ENCODE measurements at regions not wholly inside any gene's neighbourhood (a gene's known extent, or its start where the extent isn't known, plus 50 kb on each side); places are given as distances from the start of the nearest gene placed in this dataset.

DNA sequence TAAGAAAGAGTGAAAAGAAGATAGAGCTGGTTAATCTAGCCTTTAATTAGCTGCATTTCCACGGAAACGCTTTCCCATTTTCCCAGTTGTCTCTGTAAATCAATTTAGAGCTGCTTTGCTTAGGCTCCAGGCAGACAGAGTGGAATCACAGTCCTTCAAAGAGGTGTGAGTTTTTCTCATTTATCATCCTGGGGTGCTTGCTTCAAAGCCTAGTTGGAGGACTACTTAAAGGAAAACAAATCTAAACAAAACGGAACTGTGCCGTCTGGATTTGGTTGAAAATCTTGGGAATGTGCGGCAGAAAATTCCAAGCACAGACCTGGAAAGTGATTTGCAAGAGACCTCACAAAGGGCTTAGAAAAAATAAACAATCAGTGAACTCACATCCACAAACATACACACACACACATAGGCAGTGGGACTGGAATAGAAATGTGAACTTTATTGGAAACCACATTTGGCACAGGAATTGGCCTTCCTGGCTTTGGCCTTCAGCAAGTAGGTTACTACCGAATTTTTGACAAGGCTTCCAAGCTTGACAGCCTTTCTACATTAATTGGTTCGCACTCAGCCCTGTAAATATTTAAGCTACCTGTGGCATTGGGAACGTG is 235.2 kb upstream of the SLC24A2 start:
- TF ChIP-seq POLR2A (IDR thresholded peaks at IDR 0.05; ENCODE audit: low read depth, low read length), result no peak
- FAIRE-seq (no peak), DNase-seq (ENCODE audit: insufficient read length, low spot score) (no peak)

DNA sequence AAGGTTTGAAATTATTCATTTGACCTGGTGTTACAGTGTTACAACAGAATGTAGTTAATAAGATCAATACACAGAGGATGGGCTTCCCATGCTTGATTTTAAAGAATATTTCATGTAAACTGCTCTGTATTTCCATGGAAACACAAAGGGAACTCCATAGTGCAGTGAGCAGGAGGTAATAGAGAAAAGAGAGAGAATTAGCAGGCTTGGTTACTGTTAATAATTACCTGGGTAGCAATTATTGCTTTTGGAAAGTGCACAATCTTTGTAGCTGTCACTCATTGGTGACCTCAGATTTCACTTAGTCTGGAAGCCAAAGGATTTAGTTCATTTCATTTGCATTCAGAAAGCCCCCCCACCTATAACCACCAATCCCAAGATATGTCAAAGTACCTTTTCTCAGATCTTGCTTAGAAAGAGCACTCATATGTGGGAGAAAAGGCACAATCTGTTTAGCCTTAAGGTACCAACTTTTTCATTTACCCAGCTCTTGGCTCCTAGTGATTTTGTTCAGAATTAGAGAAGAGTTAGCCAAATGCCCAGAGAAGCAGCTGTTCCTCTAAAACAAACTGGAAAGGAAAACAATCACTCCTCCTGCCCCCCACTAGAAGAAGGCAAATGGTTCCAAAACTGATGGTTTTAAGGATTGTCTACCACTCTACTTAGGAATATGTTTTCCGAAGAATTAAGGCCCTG is 234.5 kb upstream of the SLC24A2 start:
- no peak for DNase-seq (ENCODE audit: insufficient read length, low spot score)
- no peak for FAIRE-seq
- TF ChIP-seq POLR2A (IDR thresholded peaks at IDR 0.05; ENCODE audit: low read depth, low read length), result no peak

DNA sequence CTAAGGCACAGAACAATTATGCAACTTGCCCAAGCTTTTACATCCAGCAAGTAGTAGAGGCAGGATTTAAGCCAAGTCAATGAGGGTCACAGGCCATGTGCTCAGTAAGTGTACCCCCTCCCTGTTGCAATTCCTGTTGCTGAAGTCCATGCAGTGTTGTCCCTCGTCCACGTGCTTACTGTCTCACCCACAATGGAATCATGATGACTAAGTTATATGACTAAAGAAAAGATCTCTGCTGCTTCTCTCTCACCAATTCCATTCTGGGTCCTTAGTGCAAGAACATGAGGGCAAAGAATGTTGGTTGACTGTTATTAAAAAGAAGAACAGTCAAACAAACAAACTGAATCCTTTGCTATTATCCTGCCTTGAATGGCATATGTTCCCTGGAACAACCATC is 233.6 kb upstream of the SLC24A2 start:
- DNase-seq (ENCODE audit: insufficient read length, low spot score) (no peak), FAIRE-seq (peak; percentile 95)
- no peak for TF ChIP-seq POLR2A (IDR thresholded peaks at IDR 0.05; ENCODE audit: low read depth, low read length)

DNA sequence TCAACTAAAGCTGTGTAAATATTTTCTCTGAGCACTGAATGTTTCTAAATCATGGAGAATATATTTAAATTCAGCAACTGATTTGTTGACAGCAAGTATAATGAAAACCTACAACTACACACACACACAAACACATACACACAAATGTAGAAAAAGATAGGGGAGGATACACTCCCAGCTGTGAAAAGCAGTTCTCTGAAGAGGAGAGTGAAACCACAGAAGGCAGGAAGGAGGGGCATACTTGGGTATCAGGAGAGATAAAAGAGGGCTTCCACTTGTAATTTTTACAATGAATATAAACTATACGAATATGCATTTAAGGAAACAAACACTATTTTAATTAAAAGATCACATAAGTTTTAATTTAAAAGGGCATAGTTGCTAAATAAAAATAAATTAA is 227.8 kb upstream of the SLC24A2 start:
- FAIRE-seq, result no peak
- DNase-seq (ENCODE audit: insufficient read length, low spot score), result no peak
- no peak for TF ChIP-seq POLR2A (IDR thresholded peaks at IDR 0.05; ENCODE audit: low read depth, low read length)

DNA sequence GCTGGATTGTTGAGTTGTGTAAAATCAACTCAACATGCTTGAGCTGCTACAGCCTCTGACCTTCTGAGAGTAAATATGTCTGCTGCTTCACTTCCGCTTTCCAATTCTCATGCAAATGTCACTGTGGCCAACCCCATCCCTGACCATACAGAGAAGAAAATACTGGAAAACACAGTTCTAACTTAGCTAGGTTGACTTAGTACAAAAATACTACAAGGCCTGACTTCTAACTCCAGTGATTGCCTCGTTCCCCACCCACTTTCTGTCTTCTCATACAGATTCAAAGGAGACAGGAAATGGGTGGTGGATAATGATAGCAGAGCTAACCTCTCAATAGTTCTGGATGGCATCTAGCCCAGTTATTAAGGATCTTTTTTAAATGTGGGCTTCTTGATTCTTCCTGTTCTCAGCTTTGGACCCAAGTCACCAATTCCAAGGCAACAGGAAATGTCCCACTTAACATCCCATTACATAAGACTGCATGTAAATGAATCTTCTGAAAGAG is 226.6 kb upstream of the SLC24A2 start:
- no peak for TF ChIP-seq POLR2A (IDR thresholded peaks at IDR 0.05; ENCODE audit: low read depth, low read length)
- no peak for DNase-seq (ENCODE audit: insufficient read length, low spot score)
- FAIRE-seq, result no peak

DNA sequence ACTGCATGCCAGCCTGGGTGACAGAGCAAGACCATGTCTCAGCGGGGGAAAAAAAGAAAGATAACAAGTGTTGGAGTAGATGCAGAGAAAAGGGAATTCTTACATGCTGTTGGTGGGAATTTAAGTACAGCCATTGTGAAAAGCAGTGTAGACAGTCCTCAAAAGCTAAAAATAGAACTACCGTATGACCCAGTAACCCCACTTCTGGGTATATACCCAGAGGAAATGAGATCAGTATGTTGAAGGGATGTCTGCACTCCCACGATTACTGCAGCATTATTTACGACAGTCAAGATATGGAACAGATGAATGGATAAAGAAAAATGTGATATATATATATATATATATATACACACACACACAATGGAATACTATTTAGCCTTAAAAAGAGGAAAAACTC is 225.3 kb upstream of the SLC24A2 start:
- no peak for TF ChIP-seq POLR2A (IDR thresholded peaks at IDR 0.05; ENCODE audit: low read depth, low read length)
- FAIRE-seq (no peak), DNase-seq (ENCODE audit: insufficient read length, low spot score) (no peak)

DNA sequence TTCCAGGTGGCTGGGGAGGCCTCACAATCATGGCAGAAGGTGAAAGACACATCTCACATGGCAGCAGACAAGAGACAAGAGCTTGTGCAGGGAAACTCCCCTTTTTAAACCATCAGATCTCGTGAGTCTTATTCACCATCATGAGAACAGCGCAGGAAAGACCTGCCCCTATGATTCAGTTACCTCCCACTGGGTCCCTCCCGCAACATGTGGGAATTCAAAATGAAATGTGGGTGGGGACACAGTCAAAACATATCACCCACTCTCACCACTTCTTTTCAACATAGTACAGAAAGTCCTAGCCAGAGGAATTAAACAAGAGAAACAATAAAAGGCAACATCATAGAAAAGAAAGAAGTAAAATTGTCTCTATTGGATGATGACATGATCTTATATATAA is 223.4 kb upstream of the SLC24A2 start:
- FAIRE-seq (no peak), DNase-seq (ENCODE audit: insufficient read length, low spot score) (no peak)
- TF ChIP-seq POLR2A (IDR thresholded peaks at IDR 0.05; ENCODE audit: low read depth, low read length), result no peak

DNA sequence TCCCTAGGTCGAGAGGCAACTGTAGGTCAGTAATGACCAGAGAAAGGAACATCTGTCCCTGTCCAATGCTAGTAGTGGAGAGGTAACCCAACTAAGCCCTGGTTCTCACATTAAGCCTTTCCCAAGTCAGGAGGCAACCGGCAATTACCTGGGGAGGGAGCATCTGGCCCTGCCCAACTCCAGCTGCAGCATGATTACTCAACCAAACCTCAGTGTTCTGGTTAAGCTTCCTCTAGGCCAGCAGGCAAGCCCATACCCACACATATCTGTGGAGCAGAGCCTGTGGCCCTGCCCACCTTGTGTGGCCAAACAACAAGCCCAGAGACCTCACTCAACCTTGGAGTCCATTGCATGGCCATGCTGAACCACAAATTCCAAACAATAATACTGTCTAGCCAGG is 220.8 kb upstream of the SLC24A2 start:
- FAIRE-seq (no peak), DNase-seq (ENCODE audit: insufficient read length, low spot score) (no peak)
- no peak for TF ChIP-seq POLR2A (IDR thresholded peaks at IDR 0.05; ENCODE audit: low read depth, low read length)

DNA sequence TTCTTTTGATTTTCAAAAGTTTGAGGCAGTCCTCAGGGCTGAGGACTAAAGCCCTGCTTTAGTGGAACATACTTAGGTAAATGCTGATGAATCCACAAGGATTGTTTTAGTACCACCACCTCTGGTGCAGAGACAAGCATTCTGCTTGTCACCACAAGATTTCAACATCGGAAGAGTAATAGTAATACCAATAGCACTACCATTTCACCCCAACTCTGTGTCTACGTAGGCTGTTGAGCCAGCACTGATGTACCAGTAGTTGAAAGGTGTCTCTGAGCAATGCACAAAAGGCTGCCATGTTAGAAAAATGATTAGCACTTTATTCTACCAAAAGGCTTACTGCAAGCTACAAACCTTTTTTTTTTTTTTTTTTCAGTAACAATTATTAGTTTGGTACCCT is 213.2 kb upstream of the SLC24A2 start:
- FAIRE-seq (no peak), DNase-seq (ENCODE audit: insufficient read length, low spot score) (no peak)
- TF ChIP-seq POLR2A (IDR thresholded peaks at IDR 0.05; ENCODE audit: low read depth, low read length), result no peak

DNA sequence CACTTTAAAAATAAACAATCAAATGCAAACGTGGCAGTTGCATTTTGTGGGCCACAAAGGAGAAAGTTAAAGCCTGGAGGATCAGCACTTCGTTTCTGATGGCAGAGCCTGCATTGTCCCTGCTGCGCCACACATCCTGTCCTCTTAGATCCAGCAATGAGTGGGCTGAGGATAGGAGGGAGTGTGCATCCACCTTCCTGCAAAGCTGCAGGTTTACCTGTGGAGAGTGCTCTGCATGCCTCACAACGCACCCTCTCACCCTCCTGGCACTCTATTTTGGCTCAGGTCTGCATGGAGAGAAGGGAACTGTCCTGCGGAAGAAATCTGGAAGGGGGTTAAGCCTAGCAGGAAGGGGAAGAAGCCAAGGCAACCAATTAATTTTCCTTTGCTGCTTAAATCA is 212.2 kb upstream of the SLC24A2 start:
- TF ChIP-seq POLR2A (IDR thresholded peaks at IDR 0.05; ENCODE audit: low read depth, low read length), result no peak
- FAIRE-seq (no peak), DNase-seq (ENCODE audit: insufficient read length, low spot score) (no peak)

DNA sequence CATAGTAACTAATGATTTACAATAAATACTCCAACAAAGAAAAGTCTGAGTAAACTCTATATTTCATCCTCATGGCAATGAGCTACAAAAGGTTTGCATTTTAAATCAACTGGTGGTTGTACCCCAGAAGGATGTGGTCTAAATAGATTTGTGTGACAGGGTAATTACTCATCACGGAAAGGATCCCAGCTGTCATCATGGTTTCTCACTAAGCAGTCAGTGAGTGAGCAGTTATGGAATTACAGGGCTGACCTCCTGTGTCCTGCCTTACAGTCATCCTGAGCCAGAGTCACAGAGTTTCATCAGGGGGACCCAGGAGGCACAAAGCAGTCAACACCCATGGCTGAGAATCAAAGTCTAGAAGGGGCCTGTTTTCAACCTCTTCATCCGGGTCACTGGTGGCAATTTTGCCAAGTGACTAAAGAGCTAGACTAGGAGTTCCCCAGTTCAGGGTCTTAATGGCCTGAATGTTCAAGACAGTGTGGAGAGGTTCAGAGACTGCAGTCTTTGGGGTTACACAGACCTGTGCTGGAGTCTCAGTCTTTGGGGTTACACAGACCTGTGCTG is 210.7 kb upstream of the SLC24A2 start:
- no peak for TF ChIP-seq POLR2A (IDR thresholded peaks at IDR 0.05; ENCODE audit: low read depth, low read length)
- peak; percentile 100 for FAIRE-seq
- peak; percentile 45 for DNase-seq (ENCODE audit: insufficient read length, low spot score)

DNA sequence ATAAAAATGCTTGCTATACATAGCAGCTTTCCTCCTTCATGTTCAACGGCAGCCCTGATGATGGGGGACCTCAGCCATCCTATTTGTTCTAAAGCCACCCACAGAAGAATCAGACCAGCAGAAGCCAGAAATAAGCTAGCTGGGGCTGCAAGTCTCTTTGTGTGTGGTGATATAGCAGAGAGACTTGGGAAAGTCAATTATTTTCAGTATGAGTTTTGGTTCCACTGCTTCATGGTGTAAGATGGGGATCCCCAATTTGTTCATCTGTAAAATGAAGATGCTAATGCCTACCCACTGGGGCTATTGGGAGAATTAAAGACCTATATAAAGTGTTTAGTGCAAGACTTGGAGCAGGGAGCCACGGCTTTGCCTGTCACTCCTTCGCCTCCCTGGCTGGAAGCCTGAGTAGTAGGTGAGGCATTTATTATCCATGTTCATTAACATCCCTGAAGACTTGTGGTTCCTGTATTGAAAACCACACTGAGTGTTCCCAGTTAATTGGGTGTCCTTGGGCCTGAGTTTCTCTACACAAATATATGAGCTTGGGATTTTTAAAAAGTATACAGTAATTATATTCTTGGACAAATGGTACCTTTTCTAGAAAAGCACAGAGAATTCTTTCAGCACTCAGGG is 210.1 kb upstream of the SLC24A2 start:
- FAIRE-seq (no peak), DNase-seq (ENCODE audit: insufficient read length, low spot score) (no peak)
- TF ChIP-seq POLR2A (IDR thresholded peaks at IDR 0.05; ENCODE audit: low read depth, low read length), result no peak

DNA sequence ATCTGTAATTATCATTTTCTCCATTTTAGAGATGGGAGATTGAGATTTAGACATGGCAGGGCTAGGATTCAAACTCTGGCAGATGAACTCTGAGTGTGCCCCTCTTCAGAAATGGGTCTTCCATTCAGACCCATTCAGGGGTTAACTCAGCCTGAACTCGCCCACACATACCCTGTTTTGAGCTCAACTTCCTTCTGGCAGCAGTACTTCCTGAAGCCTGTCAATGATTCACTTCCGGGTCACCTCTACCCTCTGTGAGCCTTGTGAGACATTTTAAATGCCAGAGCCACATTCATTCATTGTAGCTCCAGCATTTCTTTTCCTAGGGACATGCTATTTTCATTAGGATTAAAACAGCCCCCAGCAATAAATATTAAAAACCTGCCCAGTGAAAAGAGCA is 209.3 kb upstream of the SLC24A2 start:
- FAIRE-seq (peak; percentile 38), DNase-seq (ENCODE audit: insufficient read length, low spot score) (no peak)

DNA sequence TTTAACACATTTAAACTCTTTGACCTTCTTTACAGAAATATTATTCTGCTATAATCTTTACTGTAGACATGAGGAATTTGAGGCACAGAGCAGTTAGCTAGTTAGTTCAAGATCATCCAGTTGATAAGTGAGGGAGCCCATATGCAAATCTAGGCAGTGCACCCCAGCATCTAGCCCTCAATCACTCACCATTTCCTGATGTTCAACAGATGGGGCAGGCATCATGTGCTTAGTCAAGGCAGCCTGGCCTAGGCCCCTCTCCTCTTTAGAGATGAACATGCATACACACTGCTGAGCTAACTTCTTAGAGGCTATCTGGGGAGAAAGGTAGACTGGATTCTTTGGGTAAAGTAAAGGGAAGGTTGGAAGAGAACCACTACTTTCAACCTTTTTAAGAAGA is 206.8 kb upstream of the SLC24A2 start:
- FAIRE-seq (peak; percentile 67), DNase-seq (ENCODE audit: insufficient read length, low spot score) (no peak)
- TF ChIP-seq POLR2A (IDR thresholded peaks at IDR 0.05; ENCODE audit: low read depth, low read length), result no peak

More for the DNA sequence above, 209.3 kb upstream of the SLC24A2 start:
- TF ChIP-seq POLR2A (IDR thresholded peaks at IDR 0.05; ENCODE audit: low read depth, low read length), result no peak
